HCT116 (cell line): ENCODE measurements at regions not wholly inside any gene's neighbourhood (a gene's known extent, or its start where the extent isn't known, plus 50 kb on each side); places are given as distances from the start of the nearest gene placed in this dataset.

Experiments
- ATAC-seq: fragments of 200-7000 bp; cut with Tn5 transposase; 2 replicates; pipeline ENCODE4 v1.9.1; 2020; ENCODE audit warnings: mild to moderate bottlenecking, moderate library complexity
- BruUV-seq: library from RNA; stranded (reverse); fragments of 400-500 nt; replicated peaks from 2 replicates; lab custom pipeline; 2021; lab: Mats Ljungman, UMichigan
- CTCF ChIA-PET: fragments of 300-600 bp; sonication (Branson Sonifier 250); formaldehyde crosslinking; loops from one replicate; lab custom pipeline; 2021; ENCODE audit warnings: antibody characterized with exemption; lab: Charles Lee
- POLR2A ChIA-PET: fragments of 300-600, 350-600 bp; sonication (Branson Sonifier 250); formaldehyde crosslinking; loops from one replicate; lab custom pipeline; 2021; ENCODE audit warnings: antibody characterized with exemption; lab: Charles Lee
- RAD21 ChIA-PET, 2 experiments: fragments of 300-600 bp; sonication (Branson Sonifier 250); formaldehyde crosslinking; loops; one replicate each; lab custom pipeline; 2023; ENCODE audit warnings: low total read pairs in 2 of 2; ENCODE audit not compliant: uncharacterized antibody in 2 of 2, unreplicated experiment in 2 of 2, low non-redundant PET in 1 of 2; lab: Charles Lee
- DNase-seq: peaks from one replicate; pipeline ENCODE4 v3.0.0-alpha.2; 2010; ENCODE audit warnings: low read depth, low spot score
- H2AFZ ChIP-seq: fragments of 200-600 bp; shearing (Covaris generic), sonication (generic); 2 replicates; pipeline ENCODE4 v1.6.1; 2017; ENCODE audit warnings: low read depth, mixed run types, mixed read lengths, antibody characterized with exemption, low read length; ENCODE audit not compliant: poor library complexity, severe bottlenecking
- H3K27ac ChIP-seq: 2 replicates; pipeline ENCODE4 v1.5.1; 2012; ENCODE audit warnings: low read depth, low read length
- H3K27me3 ChIP-seq: fragments of 200-600 bp; sonication (generic); 2 replicates; pipeline ENCODE4 v1.6.1; 2016; ENCODE audit warnings: mixed run types, low read length, mixed read lengths; ENCODE audit not compliant: insufficient read depth
- H3K36me3 ChIP-seq, 2 experiments: fragments of 200-500 bp in 1 of 2; fragments of 200-600 bp in 1 of 2; sonication (Bioruptor generic) in 1 of 2; sonication (generic) in 1 of 2; 2 replicates each; pipeline versions ENCODE4 v1.5.1 to v1.6.1; 2014 to 2016; ENCODE audit warnings: low read length in 2 of 2, inconsistent platforms in 1 of 2, mixed read lengths in 1 of 2, mixed run types in 1 of 2; ENCODE audit not compliant: insufficient read depth in 2 of 2, control insufficient read depth in 1 of 2
- H3K4me1 ChIP-seq, 2 experiments: fragments of 200-600 bp in 1 of 2; sonication (generic) in 1 of 2; 2 replicates each; pipeline versions ENCODE4 v1.5.1 to v1.6.1; 2012 to 2017; ENCODE audit warnings: low read length in 2 of 2, inconsistent platforms in 1 of 2, mild to moderate bottlenecking in 1 of 2, mixed read lengths in 1 of 2, mixed run types in 1 of 2, moderate library complexity in 1 of 2; ENCODE audit not compliant: insufficient read depth in 2 of 2, control insufficient read depth in 1 of 2
- H3K4me2 ChIP-seq: fragments of 200-600 bp; sonication (generic); 2 replicates; pipeline ENCODE4 v1.6.1; 2017; ENCODE audit warnings: mixed run types, low read length, mixed read lengths
- H3K4me3 ChIP-seq, 2 experiments: fragments of 200-600 bp in 1 of 2; sonication (generic) in 1 of 2; replicated peaks in 1 of 2; 2 replicates each; pipeline ENCODE4 v1.5.1; 2011 to 2016; ENCODE audit warnings: low read length in 2 of 2, control low read depth in 1 of 2, low read depth in 1 of 2, mild to moderate bottlenecking in 1 of 2, mixed read lengths in 1 of 2, mixed run types in 1 of 2
- H3K79me2 ChIP-seq: fragments of 200-600 bp; sonication (generic); 2 replicates; pipeline ENCODE4 v1.6.1; 2017; ENCODE audit warnings: mild to moderate bottlenecking, mixed run types, low read length, moderate library complexity, mixed read lengths; ENCODE audit not compliant: insufficient read depth
- H3K9ac ChIP-seq: fragments of 200-600 bp; sonication (generic); 2 replicates; pipeline ENCODE4 v1.6.1; 2016; ENCODE audit warnings: low read length, mixed read lengths
- H3K9me2 ChIP-seq: fragments of 200-600 bp; sonication (generic), shearing (Covaris generic); 2 replicates; pipeline ENCODE4 v1.6.1; 2017; ENCODE audit warnings: mixed run types, mild to moderate bottlenecking, moderate library complexity; ENCODE audit not compliant: insufficient read depth
- H3K9me3 ChIP-seq, 2 experiments: fragments of 200-500 bp in 1 of 2; fragments of 200-600 bp in 1 of 2; sonication (Bioruptor generic) in 1 of 2; sonication (generic) in 1 of 2; 2 replicates each; pipeline ENCODE4 v1.6.1; 2014 to 2017; ENCODE audit warnings: low read length in 2 of 2, mixed read lengths in 2 of 2, inconsistent platforms in 1 of 2, low read depth in 1 of 2, mild to moderate bottlenecking in 1 of 2, mixed run types in 1 of 2, moderate library complexity in 1 of 2; ENCODE audit not compliant: control insufficient read depth in 1 of 2, insufficient read depth in 1 of 2
- H4K20me1 ChIP-seq: fragments of 200-600 bp; sonication (generic), shearing (Covaris generic); 2 replicates; pipeline ENCODE4 v1.6.1; 2017; ENCODE audit warnings: mixed run types, mild to moderate bottlenecking, moderate library complexity; ENCODE audit not compliant: insufficient read depth
- CEBPB ChIP-seq: IDR thresholded peaks from 2 replicates; pipeline ENCODE4 v1.6.1; 2012; ENCODE audit warnings: low read depth
- ELF1 ChIP-seq: IDR thresholded peaks from 2 replicates; pipeline ENCODE4 v1.6.1; 2012; ENCODE audit warnings: low read depth, borderline replicate concordance
- EZH2phosphoT487 ChIP-seq: fragments of 200-600 bp; IDR thresholded peaks from 2 replicates; pipeline ENCODE4 v1.6.1; 2018; ENCODE audit warnings: antibody characterized with exemption, borderline replicate concordance
- FOSL1 ChIP-seq: IDR thresholded peaks from 2 replicates; pipeline ENCODE4 v1.6.1; 2012; ENCODE audit warnings: low read depth
- MAX ChIP-seq: IDR thresholded peaks from 2 replicates; pipeline ENCODE4 v1.6.1; 2012
- POLR2A ChIP-seq: IDR thresholded peaks from 2 replicates; pipeline ENCODE4 v1.7.0; 2011; ENCODE audit warnings: borderline replicate concordance; ENCODE audit not compliant: insufficient read depth, insufficient read length; ENCODE audit errors: extremely low read depth
- SIN3A ChIP-seq: IDR thresholded peaks from 2 replicates; pipeline ENCODE4 v1.6.1; 2012; ENCODE audit warnings: low read depth
- SRF ChIP-seq: IDR thresholded peaks from 2 replicates; pipeline ENCODE4 v1.6.1; 2012; ENCODE audit warnings: low read depth
- YY1 ChIP-seq: IDR thresholded peaks from 2 replicates; pipeline ENCODE4 v1.6.1; 2011; ENCODE audit warnings: low read length, low read depth, moderate library complexity, mild to moderate bottlenecking; ENCODE audit not compliant: insufficient replicate concordance; ENCODE audit errors: extremely low read depth
- ZBTB33 ChIP-seq: IDR thresholded peaks from 2 replicates; pipeline ENCODE4 v1.6.1; 2011; ENCODE audit warnings: mild to moderate bottlenecking, low read length, moderate library complexity; ENCODE audit not compliant: insufficient replicate concordance; ENCODE audit errors: extremely low read depth
- ZFX ChIP-seq: fragments of 450-650 bp; IDR thresholded peaks from 2 replicates; pipeline ENCODE4 v1.6.1; 2017
- intact Hi-C: fragments of 100-400 bp; cut with micrococcal nuclease; formaldehyde crosslinking; loops from 2 replicates; pipeline ENCODE4 v1.10.0; 2022
- TF ChIP-seq, protein P1 (sequence below): IDR thresholded peaks from 2 replicates; pipeline ENCODE4 v1.6.1; 2012; ENCODE audit warnings: low read depth
- TF ChIP-seq, protein P2 (sequence below): IDR thresholded peaks from 2 replicates; pipeline ENCODE4 v1.6.1; 2012
- TF ChIP-seq, protein P3 (sequence below), 3 experiments: fragments of 200-600 bp in 1 of 3; sonication (generic) in 1 of 3; IDR thresholded peaks in 2 of 3; conservative IDR thresholded peaks in 1 of 3; 2 replicates each; pipeline ENCODE4 v1.5.1; 2012 to 2017; ENCODE audit warnings: low read depth in 2 of 3, low read length in 2 of 3, antibody characterized with exemption in 1 of 3, borderline replicate concordance in 1 of 3, control low read depth in 1 of 3, mild to moderate bottlenecking in 1 of 3, mixed read lengths in 1 of 3, mixed run types in 1 of 3, moderate library complexity in 1 of 3; ENCODE audit not compliant: insufficient read depth in 1 of 3

DNA sequence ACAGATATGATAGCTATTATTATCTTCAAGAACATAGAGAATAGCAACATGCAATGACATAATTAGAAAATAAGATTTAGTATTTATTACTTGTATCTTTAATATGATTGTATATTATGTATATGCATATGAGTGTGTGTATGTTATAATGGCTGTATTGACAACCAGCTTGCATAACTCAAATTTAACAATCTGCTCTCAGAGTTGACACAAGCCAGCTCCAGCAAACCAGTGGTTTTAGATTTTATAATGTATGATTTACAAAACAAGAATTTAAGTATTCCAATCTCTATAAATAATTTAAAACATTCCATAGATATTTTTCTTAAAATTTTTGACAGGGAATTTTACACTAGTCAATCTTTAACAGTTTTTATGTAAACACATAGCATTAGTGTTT, 935.9 kb upstream of the EPHA5 start:
- no peak overlapping the region for H3K4me2 ChIP-seq
- H3K9me3 ChIP-seq, result peaks cover 5 to 24% of the 10 kb centered on the region in 2 experiments; a peak in 2 of 4 replicates
- H3K27me3 ChIP-seq, result no peaks in the 10 kb centered on the region
- RAD21 ChIA-PET, result no interaction called here
- no peaks in the 10 kb centered on the region for H3K79me2 ChIP-seq
- intact Hi-C loops, result no loop called here
- DNase-seq (no peak), ATAC-seq (no peak)
- H3K4me1 ChIP-seq, result no peaks in the 10 kb centered on the region
- H3K9ac ChIP-seq, result no peak overlapping the region
- H4K20me1 ChIP-seq, result no peaks in the 10 kb centered on the region
- TF ChIP-seq POLR2A (no peak), ZBTB33 (no peak), EZH2phosphoT487 (no peak), CEBPB (no peak), ZFX (no peak), ELF1 (no peak), SIN3A (no peak), YY1 (no peak), MAX (no peak), SRF (no peak), FOSL1 (no peak)
- TF ChIP-seq, protein P1, sequence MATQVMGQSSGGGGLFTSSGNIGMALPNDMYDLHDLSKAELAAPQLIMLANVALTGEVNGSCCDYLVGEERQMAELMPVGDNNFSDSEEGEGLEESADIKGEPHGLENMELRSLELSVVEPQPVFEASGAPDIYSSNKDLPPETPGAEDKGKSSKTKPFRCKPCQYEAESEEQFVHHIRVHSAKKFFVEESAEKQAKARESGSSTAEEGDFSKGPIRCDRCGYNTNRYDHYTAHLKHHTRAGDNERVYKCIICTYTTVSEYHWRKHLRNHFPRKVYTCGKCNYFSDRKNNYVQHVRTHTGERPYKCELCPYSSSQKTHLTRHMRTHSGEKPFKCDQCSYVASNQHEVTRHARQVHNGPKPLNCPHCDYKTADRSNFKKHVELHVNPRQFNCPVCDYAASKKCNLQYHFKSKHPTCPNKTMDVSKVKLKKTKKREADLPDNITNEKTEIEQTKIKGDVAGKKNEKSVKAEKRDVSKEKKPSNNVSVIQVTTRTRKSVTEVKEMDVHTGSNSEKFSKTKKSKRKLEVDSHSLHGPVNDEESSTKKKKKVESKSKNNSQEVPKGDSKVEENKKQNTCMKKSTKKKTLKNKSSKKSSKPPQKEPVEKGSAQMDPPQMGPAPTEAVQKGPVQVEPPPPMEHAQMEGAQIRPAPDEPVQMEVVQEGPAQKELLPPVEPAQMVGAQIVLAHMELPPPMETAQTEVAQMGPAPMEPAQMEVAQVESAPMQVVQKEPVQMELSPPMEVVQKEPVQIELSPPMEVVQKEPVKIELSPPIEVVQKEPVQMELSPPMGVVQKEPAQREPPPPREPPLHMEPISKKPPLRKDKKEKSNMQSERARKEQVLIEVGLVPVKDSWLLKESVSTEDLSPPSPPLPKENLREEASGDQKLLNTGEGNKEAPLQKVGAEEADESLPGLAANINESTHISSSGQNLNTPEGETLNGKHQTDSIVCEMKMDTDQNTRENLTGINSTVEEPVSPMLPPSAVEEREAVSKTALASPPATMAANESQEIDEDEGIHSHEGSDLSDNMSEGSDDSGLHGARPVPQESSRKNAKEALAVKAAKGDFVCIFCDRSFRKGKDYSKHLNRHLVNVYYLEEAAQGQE, result no peak
- TF ChIP-seq, protein P2, sequence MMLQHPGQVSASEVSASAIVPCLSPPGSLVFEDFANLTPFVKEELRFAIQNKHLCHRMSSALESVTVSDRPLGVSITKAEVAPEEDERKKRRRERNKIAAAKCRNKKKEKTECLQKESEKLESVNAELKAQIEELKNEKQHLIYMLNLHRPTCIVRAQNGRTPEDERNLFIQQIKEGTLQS, result no peak
- TF ChIP-seq, protein P3, sequence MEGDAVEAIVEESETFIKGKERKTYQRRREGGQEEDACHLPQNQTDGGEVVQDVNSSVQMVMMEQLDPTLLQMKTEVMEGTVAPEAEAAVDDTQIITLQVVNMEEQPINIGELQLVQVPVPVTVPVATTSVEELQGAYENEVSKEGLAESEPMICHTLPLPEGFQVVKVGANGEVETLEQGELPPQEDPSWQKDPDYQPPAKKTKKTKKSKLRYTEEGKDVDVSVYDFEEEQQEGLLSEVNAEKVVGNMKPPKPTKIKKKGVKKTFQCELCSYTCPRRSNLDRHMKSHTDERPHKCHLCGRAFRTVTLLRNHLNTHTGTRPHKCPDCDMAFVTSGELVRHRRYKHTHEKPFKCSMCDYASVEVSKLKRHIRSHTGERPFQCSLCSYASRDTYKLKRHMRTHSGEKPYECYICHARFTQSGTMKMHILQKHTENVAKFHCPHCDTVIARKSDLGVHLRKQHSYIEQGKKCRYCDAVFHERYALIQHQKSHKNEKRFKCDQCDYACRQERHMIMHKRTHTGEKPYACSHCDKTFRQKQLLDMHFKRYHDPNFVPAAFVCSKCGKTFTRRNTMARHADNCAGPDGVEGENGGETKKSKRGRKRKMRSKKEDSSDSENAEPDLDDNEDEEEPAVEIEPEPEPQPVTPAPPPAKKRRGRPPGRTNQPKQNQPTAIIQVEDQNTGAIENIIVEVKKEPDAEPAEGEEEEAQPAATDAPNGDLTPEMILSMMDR (IDR thresholded peaks at IDR 0.05 in 2 of 3, conservative IDR thresholded peaks at IDR 0.05 in 1 of 3; ENCODE audit: borderline replicate concordance in 1 of 3, insufficient read depth in 1 of 3, low read depth in 2 of 3, low read length in 2 of 3), result no peak
- no peaks in the 10 kb centered on the region for H3K9me2 ChIP-seq
- CTCF ChIA-PET, result no interaction called here
- no peak overlapping the region for H3K27ac ChIP-seq
- no peak overlapping the region for H3K4me3 ChIP-seq
- POLR2A ChIA-PET, result no interaction called here
- no peaks in the 10 kb centered on the region for H3K36me3 ChIP-seq
- H2AFZ ChIP-seq, result no peak overlapping the region
- no TSS peak for BruUV-seq
